NCI-H146 treated with DMSO at 0.1 percent for 48 hours (cell line): ENCODE measurements at regions not wholly inside any gene's neighbourhood (a gene's known extent, or its start where the extent isn't known, plus 50 kb on each side); places are given as distances from the start of the nearest gene placed in this dataset.

ENCODE experiments used
- DNase-seq: peaks from one replicate; lab custom pipeline; 2025; ENCODE audit not compliant: unreplicated experiment; lab: John Stamatoyannopoulos, UW

DNA sequence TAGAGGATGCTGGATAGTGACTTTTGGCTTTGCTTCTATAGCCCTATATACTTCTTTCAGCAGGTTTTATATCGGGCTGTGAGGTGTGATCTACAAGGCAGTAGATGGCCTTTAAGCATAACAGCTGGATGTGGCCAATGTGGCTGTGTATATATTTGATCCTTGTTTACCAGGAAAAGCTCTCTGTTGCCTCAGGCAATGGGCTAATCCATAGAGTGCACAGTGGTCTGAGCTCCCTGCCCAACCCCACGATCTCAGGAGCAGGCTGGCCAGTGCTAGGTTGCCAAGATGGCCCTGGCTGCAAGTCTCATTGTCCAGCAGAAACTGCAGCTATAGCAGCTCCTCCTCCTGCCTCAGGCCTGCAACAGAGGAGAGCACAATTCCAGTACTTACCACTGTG lies 72.3 kb upstream of the SPHKAP start:
- no peak for DNase-seq

DNA sequence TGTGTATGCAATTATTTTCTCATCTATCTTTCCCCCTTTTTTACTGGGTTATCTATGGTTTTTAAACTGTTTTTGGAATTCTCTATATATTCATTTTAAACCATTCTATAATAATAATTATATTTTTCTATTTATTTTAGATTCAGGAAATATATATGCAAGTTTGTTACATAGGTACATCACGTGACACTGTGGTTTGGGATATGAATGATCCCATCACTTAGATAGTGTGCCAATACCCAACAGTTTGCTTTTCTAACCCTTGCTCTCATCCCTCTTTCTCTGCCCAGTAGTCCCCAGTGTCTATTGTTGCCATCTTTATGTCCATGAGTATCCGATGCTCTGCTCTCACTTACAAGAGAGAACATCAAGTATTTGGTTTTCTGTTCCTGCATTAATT lies 65.8 kb upstream of the SPHKAP start:
- no peak for DNase-seq

DNA sequence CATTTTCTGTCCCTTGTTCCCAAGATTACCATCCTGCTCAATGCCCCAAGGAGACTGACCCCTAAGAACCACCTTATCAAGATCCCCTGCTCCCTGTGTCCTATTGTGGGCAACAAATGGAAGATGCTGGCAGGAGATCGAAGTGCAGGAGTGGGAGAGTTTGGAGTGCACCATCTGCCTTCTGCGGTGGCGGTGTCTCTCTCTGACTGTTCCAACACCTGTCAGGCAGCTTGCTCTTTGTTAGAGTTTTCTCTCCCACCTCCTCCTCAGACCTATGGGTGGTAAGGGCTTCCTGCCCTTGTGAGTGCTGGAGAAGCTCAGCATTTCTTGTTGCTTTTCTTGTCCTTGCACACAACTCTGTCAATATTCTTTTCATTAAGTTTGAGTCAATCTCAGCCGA lies 64.1 kb upstream of the SPHKAP start:
- no peak for DNase-seq

DNA sequence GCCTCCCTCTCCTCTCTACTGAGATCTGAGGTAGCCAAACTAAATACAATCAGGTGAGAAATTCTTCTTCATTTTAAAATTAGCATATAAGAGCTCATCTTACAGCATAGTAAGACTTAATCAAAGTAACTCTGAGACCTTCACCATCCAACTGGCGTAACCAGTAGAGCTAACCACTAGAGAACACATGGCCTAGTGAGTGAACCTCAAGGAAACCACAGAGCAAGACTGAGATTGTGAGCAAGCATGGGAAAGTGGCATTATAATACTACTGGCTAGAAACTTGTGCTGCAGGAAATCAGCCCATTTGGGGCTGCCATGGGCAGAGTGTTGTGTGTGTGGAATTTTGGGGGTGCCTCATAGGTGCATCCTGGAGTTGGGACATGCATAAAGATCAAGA lies 61.1 kb upstream of the SPHKAP start:
- no peak for DNase-seq

DNA sequence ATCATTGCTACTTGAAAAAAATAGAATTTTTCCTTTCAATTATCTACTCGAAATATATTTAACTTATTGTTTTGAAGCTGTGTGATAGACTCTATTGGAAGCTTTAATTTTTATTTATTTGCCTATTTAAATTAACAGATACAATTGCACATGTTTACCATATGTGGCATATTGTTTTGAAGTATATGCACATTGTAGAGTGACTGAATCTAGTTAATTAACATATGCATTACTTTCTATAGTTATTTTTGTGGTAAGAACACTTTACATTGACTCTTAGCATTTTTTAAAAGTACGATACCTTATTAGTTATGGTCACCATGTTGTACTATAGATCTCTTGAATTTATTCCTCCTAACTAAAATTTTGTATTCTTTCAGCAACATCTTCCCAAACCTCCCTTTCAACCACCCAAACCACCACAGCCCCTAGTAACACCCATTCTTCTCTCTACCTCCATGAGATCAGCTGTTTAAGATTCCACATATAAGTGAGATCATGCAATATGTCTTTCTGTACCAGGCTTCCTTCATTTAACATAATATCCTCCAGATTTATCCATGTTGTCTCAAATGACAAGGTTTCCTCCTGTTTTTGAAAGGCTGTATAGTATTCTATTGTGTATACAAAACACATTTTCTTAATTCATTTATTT lies 58.5 kb upstream of the SPHKAP start:
- no peak for DNase-seq

DNA sequence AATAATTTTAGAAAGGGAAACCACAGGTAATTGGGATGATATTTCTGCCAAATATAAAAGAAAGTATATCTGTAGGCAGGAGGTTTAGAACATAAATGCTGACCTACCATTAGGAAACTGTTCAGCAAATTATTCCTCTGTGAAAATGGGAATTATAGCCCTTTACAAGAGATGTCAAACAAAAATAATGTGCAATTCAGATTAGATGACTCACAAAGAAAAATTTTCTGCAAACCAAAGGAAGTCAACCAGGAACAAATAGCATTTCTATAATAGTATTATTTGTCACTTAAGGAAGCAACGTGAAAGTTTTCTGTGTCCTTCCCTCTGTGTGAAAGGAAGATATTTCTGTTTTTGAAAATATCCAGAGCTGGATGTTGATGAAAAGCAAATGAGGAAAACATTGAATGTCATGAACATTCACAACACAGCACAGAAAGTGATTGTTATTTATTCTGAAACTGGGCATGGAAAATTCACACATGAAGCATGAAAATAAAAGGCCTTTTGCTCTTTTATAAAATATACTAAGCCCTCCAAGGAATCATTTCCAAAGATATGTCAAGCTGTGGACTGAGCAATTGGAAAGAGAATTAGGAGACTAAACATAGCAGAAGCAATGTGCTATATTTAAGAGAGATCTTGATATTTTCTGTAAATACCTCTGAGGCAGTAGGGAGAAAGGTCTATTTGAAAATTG lies 57.9 kb upstream of the SPHKAP start:
- DNase-seq, result no peak
